HL-60 (cell line): ENCODE measurements at regions not wholly inside any gene's neighbourhood (a gene's known extent, or its start where the extent isn't known, plus 50 kb on each side); places are given as distances from the start of the nearest gene placed in this dataset.

Source experiments
- POLR2AphosphoS5 ChIP-seq: IDR thresholded peaks from 2 replicates; pipeline ENCODE4 v1.6.1; 2012; ENCODE audit warnings: low read depth
- SPI1 ChIP-seq: IDR thresholded peaks from 2 replicates; pipeline ENCODE4 v1.6.1; 2012; ENCODE audit warnings: low read depth, mild to moderate bottlenecking, borderline replicate concordance
- TF ChIP-seq, protein P1 (sequence below): IDR thresholded peaks from one replicate; pipeline ENCODE4 v1.5.1; 2011; ENCODE audit warnings: low read length, control low read depth, inconsistent platforms; ENCODE audit not compliant: insufficient read depth
- TF ChIP-seq, protein P2 (sequence below): IDR thresholded peaks from 2 replicates; pipeline ENCODE4 v1.6.1; 2012; ENCODE audit warnings: low read depth; ENCODE audit not compliant: insufficient replicate concordance

DNA sequence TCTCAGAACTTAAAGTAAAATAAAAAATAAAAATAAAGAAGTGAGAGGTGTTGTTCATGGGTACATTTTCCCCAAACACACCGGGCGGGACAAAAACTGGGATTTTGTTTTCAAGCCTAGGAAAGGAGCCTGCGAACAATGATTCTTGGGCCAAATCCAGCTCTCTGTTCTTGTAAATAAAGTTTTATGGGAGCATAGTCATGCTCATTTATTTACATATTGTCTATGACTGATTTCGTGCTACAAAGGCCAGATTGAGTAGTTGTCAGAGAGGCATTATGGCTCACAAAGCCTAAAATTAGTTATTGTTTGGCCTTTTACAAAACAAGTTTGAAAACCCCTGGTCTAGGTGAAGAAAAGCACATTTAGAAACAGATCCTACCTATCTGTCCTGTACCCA is 821.0 kb upstream of the GRAMD2B start:
- TF ChIP-seq, protein P1, sequence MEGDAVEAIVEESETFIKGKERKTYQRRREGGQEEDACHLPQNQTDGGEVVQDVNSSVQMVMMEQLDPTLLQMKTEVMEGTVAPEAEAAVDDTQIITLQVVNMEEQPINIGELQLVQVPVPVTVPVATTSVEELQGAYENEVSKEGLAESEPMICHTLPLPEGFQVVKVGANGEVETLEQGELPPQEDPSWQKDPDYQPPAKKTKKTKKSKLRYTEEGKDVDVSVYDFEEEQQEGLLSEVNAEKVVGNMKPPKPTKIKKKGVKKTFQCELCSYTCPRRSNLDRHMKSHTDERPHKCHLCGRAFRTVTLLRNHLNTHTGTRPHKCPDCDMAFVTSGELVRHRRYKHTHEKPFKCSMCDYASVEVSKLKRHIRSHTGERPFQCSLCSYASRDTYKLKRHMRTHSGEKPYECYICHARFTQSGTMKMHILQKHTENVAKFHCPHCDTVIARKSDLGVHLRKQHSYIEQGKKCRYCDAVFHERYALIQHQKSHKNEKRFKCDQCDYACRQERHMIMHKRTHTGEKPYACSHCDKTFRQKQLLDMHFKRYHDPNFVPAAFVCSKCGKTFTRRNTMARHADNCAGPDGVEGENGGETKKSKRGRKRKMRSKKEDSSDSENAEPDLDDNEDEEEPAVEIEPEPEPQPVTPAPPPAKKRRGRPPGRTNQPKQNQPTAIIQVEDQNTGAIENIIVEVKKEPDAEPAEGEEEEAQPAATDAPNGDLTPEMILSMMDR: no peak
- no peak for TF ChIP-seq POLR2AphosphoS5
- no peak for TF ChIP-seq SPI1
- TF ChIP-seq, protein P2, sequence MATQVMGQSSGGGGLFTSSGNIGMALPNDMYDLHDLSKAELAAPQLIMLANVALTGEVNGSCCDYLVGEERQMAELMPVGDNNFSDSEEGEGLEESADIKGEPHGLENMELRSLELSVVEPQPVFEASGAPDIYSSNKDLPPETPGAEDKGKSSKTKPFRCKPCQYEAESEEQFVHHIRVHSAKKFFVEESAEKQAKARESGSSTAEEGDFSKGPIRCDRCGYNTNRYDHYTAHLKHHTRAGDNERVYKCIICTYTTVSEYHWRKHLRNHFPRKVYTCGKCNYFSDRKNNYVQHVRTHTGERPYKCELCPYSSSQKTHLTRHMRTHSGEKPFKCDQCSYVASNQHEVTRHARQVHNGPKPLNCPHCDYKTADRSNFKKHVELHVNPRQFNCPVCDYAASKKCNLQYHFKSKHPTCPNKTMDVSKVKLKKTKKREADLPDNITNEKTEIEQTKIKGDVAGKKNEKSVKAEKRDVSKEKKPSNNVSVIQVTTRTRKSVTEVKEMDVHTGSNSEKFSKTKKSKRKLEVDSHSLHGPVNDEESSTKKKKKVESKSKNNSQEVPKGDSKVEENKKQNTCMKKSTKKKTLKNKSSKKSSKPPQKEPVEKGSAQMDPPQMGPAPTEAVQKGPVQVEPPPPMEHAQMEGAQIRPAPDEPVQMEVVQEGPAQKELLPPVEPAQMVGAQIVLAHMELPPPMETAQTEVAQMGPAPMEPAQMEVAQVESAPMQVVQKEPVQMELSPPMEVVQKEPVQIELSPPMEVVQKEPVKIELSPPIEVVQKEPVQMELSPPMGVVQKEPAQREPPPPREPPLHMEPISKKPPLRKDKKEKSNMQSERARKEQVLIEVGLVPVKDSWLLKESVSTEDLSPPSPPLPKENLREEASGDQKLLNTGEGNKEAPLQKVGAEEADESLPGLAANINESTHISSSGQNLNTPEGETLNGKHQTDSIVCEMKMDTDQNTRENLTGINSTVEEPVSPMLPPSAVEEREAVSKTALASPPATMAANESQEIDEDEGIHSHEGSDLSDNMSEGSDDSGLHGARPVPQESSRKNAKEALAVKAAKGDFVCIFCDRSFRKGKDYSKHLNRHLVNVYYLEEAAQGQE: no peak
